HG03342 (cell line): ENCODE measurements at regions not wholly inside any gene's neighbourhood (a gene's known extent, or its start where the extent isn't known, plus 50 kb on each side); places are given as distances from the start of the nearest gene placed in this dataset.

Experiments
- ATAC-seq: cut with Tn5 transposase; IDR thresholded peaks from one replicate; pipeline ENCODE4 v1.9.1; 2021; ENCODE audit warnings: mild to moderate bottlenecking, moderate library complexity; ENCODE audit not compliant: unreplicated experiment

DNA sequence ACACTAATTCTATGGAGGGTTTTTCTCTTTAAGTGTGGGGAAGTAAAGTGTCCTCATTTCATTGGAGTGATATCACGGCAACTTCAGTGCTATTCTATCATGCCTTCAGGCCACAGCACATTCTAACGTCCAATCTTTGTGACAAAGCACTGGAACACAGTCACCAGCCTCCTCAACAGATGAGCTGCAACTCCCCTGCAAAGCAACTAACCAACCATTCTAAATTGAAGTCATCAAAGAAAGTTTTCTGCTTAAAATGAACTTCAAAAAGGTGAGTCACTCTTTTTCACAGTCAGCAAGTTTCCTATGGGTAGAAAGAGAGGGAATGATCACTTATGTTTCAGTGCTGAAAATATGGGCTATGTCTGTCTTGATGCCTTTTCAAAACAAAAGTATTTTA, 190.8 kb downstream of the ELAVL2 start:
- ATAC-seq = no peak

DNA sequence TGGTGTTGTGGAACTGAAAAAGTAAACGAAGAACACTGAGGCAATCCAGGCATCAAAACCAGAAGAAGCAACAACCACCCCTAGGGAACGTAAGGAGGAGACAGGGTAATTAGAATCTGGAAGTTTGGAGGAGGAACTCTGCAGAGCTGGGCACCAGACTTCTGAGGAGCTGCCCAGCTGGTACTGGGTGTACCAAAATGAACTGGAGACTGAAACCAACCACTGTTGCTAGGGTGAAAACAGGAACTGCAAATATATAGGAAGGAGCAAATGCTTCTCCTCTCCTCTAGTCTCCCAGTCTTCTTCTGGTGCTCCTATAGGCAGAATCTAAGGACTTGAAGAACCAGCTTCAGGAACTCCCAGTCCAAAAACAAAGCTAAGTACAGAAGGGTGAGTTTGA, 189.8 kb downstream of the ELAVL2 start:
- no peak for ATAC-seq

DNA sequence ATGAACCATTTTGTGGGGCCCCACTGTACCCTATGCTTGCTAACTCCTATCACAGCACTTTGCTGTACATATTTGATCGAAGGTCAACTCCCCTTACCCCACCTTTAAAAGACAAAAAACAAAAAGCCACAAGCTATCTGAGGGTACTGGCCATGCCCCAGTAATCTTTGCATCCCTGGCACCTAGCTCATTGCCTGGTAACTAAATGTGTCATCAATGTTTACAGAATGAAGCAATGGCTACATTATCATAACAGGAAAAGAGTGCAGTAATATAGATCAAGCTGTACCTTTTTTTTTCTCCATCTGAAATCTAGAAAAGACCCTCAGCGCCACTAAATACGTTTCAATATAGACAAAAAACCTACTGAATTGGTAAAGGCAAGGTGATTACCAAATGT, 188.0 kb downstream of the ELAVL2 start:
- ATAC-seq = no peak

DNA sequence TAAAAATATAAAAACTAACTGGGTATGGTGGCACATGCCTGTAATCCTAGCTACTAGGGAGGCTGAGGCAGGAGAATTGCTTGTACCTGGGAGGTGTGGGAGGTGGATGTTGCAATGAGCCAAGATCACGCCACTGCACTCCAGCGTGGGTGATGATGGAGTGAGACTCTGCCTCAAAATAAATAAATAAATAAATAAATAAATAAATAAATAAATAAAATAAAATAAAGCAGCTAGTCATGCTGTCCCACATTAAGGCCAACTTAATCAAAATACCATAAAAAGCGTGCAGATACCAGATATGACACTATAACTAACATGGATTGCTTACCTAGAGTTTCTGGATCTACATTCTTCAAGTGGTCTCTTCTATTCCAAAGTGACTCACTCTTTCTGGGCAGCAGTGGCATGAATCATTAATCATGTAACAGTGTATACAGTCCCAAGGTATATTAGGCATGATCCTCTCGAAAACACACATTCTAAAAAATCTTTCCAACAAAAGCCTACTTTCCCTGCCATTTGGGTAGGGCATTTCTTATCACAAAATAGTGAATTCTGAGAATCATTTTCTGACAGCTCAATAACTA, 187.1 kb downstream of the ELAVL2 start:
- ATAC-seq = no peak
